COLO668 (cell line): ENCODE measurements at regions not wholly inside any gene's neighbourhood (a gene's known extent, or its start where the extent isn't known, plus 50 kb on each side); places are given as distances from the start of the nearest gene placed in this dataset.

ENCODE experiments used
- DNase-seq: peaks from one replicate; lab custom pipeline; 2025; ENCODE audit not compliant: unreplicated experiment; lab: John Stamatoyannopoulos, UW

GRCh38 chr20:40806929-40807820 is 118.1 kb upstream of the MAFB start:
- no peak for DNase-seq

- no peak for DNase-seq
Observed at GRCh38 chr20:40807821-40808170, 118.8 kb upstream of the MAFB start.

- DNase-seq = no peak
Observed at GRCh38 chr20:40808936-40809335, 119.9 kb upstream of the MAFB start.

- no peak for DNase-seq
Observed at GRCh38 chr20:40809361-40809760, 120.3 kb upstream of the MAFB start.

GRCh38 chr20:40810332-40811000 is 121.4 kb upstream of the MAFB start:
- no peak for DNase-seq

- DNase-seq = no peak
Observed at GRCh38 chr20:40811004-40811403, 122.0 kb upstream of the MAFB start.

GRCh38 chr20:40811660-40812414 is 122.8 kb upstream of the MAFB start:
- no peak for DNase-seq

GRCh38 chr20:40812415-40812925 is 123.4 kb upstream of the MAFB start:
- DNase-seq = no peak

GRCh38 chr20:40813029-40813431 is 124.0 kb upstream of the MAFB start:
- DNase-seq = no peak

- no peak for DNase-seq
Observed at GRCh38 chr20:40813708-40814630, 124.9 kb upstream of the MAFB start.

GRCh38 chr20:40814631-40814960 is 125.6 kb upstream of the MAFB start:
- no peak for DNase-seq

GRCh38 chr20:40815156-40816038 is 126.4 kb upstream of the MAFB start:
- DNase-seq = no peak

GRCh38 chr20:40816039-40816352 is 127.0 kb upstream of the MAFB start:
- no peak for DNase-seq

- no peak for DNase-seq
Observed at GRCh38 chr20:40821429-40821828, 132.4 kb upstream of the MAFB start.

- DNase-seq = no peak
Observed at GRCh38 chr20:40826699-40827098, 137.7 kb upstream of the MAFB start.

GRCh38 chr20:40835321-40835720 is 146.3 kb upstream of the MAFB start:
- no peak for DNase-seq

GRCh38 chr20:40838509-40838908 is 149.5 kb upstream of the MAFB start:
- no peak for DNase-seq

- DNase-seq = no peak
Observed at GRCh38 chr20:40843251-40843650, 154.2 kb upstream of the MAFB start.

- no peak for DNase-seq
Observed at GRCh38 chr20:40844332-40844731, 155.3 kb upstream of the MAFB start.

GRCh38 chr20:40848096-40848495 is 159.1 kb upstream of the MAFB start:
- no peak for DNase-seq
